ENCODE measurements at regions not wholly inside any gene's neighbourhood (a gene's known extent, or its start where the extent isn't known, plus 50 kb on each side); places are given as distances from the start of the nearest gene placed in this dataset.

GRCh38 chr13:85910962-85911361, 111.7 kb upstream of the SLITRK6 start:
- no peak overlapping the region for H3K4me3 ChIP-seq
- no peak for DNase-seq (ENCODE audit: low read depth in 1 of 2, low spot score in 2 of 2)
- H3K9me3 ChIP-seq (replicated peaks): no peaks in the 10 kb centered on the region
- H3K36me3 ChIP-seq: no peaks in the 10 kb centered on the region
- H3K27ac ChIP-seq: no peak overlapping the region
- H3K27me3 ChIP-seq (replicated peaks): no peaks in the 10 kb centered on the region
- H3K4me1 ChIP-seq (replicated peaks): no peaks in the 10 kb centered on the region

- H3K36me3 ChIP-seq: no peaks in the 10 kb centered on the region
- no peak overlapping the region for H3K27ac ChIP-seq
- no peaks in the 10 kb centered on the region for H3K4me1 ChIP-seq (replicated peaks)
- DNase-seq (ENCODE audit: low read depth in 1 of 2, low spot score in 2 of 2): no peak
- no peak overlapping the region for H3K4me3 ChIP-seq
- H3K27me3 ChIP-seq (replicated peaks): 0 out of 2 replicates have a peak, but pooled peaks cover 5% of the 10 kb centered on the region
- H3K9me3 ChIP-seq (replicated peaks): no peaks in the 10 kb centered on the region
These were observed 101.3 kb upstream of the SLITRK6 start for GRCh38 chr13:85900521-85900920.

GRCh38 chr13:85896516-85897450, 97.6 kb upstream of the SLITRK6 start:
- no peak for DNase-seq (ENCODE audit: low read depth in 1 of 2, low spot score in 2 of 2)

GRCh38 chr13:85887406-85887805, 88.2 kb upstream of the SLITRK6 start:
- peaks cover 4% of the 10 kb centered on the region; the same call in 1 of the 2 replicates for H3K27me3 ChIP-seq (replicated peaks)
- H3K27ac ChIP-seq: no peak overlapping the region
- no peaks in the 10 kb centered on the region for H3K36me3 ChIP-seq
- H3K4me3 ChIP-seq: no peak overlapping the region
- H3K4me1 ChIP-seq (replicated peaks): no peaks in the 10 kb centered on the region
- no peaks in the 10 kb centered on the region for H3K9me3 ChIP-seq (replicated peaks)
- DNase-seq (ENCODE audit: low read depth in 1 of 2, low spot score in 2 of 2): no peak

More at GRCh38 chr13:85896516-85897450, 97.6 kb upstream of the SLITRK6 start:
- Histone ChIP-seq H3K4me1 (replicated peaks) (no peaks in the 10 kb centered on the region), H3K36me3 (no peaks in the 10 kb centered on the region), H3K4me3 (no peak overlapping the region), H3K27ac (no peak overlapping the region), H3K27me3 (replicated peaks) (0 out of 2 replicates have a peak, but pooled peaks cover 5% of the 10 kb centered on the region), H3K9me3 (replicated peaks) (no peaks in the 10 kb centered on the region)

GRCh38 chr13:85879014-85879413, 79.8 kb upstream of the SLITRK6 start:
- peaks cover 3% of the 10 kb centered on the region; the same call in 1 of the 2 replicates for H3K27me3 ChIP-seq (replicated peaks)
- no peak overlapping the region for H3K4me3 ChIP-seq
- H3K9me3 ChIP-seq (replicated peaks): no peaks in the 10 kb centered on the region
- H3K4me1 ChIP-seq (replicated peaks): no peaks in the 10 kb centered on the region
- DNase-seq (ENCODE audit: low read depth in 1 of 2, low spot score in 2 of 2): no peak
- H3K27ac ChIP-seq: no peak overlapping the region
- no peaks in the 10 kb centered on the region for H3K36me3 ChIP-seq

GRCh38 chr13:85864963-85865530, 65.8 kb upstream of the SLITRK6 start:
- H3K27me3 ChIP-seq (replicated peaks): no peaks in the 10 kb centered on the region; the same call in 1 of the 2 replicates
- H3K9me3 ChIP-seq (replicated peaks): no peaks in the 10 kb centered on the region
- H3K36me3 ChIP-seq: no peaks in the 10 kb centered on the region
- H3K4me1 ChIP-seq (replicated peaks): no peaks in the 10 kb centered on the region
- DNase-seq (ENCODE audit: low read depth in 1 of 2, low spot score in 2 of 2): peak in 1 of 2 experiments; percentile 40
- H3K4me3 ChIP-seq: no peak overlapping the region
- H3K27ac ChIP-seq: no peak overlapping the region

GRCh38 chr13:85853901-85854663, 54.9 kb upstream of the SLITRK6 start:
- H3K27ac ChIP-seq: no peak overlapping the region
- no peak overlapping the region for H3K4me3 ChIP-seq
- no peaks in the 10 kb centered on the region for H3K9me3 ChIP-seq (replicated peaks)
- no peaks in the 10 kb centered on the region for H3K27me3 ChIP-seq (replicated peaks)
- no peaks in the 10 kb centered on the region for H3K4me1 ChIP-seq (replicated peaks)
- H3K36me3 ChIP-seq: no peaks in the 10 kb centered on the region
- no peak for DNase-seq (ENCODE audit: low read depth in 1 of 2, low spot score in 2 of 2)

- H3K27me3 ChIP-seq (replicated peaks): no peaks in the 10 kb centered on the region
- DNase-seq (ENCODE audit: low read depth in 1 of 2, low spot score in 2 of 2): no peak
- H3K4me1 ChIP-seq (replicated peaks): no peaks in the 10 kb centered on the region
These were observed 54.1 kb upstream of the SLITRK6 start for GRCh38 chr13:85853161-85853894.

More at GRCh38 chr13:85853161-85853894, 54.1 kb upstream of the SLITRK6 start:
- no peak overlapping the region for H3K4me3 ChIP-seq
- H3K36me3 ChIP-seq: no peaks in the 10 kb centered on the region
- H3K9me3 ChIP-seq (replicated peaks): no peaks in the 10 kb centered on the region
- no peak overlapping the region for H3K27ac ChIP-seq
